Middle frontal gyrus (tissue), 1 donor: ENCODE measurements at regions not wholly inside any gene's neighbourhood (a gene's known extent, or its start where the extent isn't known, plus 50 kb on each side); places are given as distances from the start of the nearest gene placed in this dataset.

Source experiments
- DNase-seq: peaks from one replicate; pipeline ENCODE4 v3.0.0-alpha.2; 2015; ENCODE audit warnings: low spot score; ENCODE audit errors: extremely low spot score

- DNase-seq, result no peak
These were observed 132.7 kb upstream of the FOXD3 start for GRCh38 chr1:63189677-63190076.

- no peak for DNase-seq
These were observed 132.2 kb upstream of the FOXD3 start for GRCh38 chr1:63190171-63190570.

GRCh38 chr1:63198871-63199394, 123.4 kb upstream of the FOXD3 start:
- no peak for DNase-seq

- DNase-seq, result no peak
These were observed 122.5 kb upstream of the FOXD3 start for GRCh38 chr1:63199706-63200335.

- DNase-seq, result no peak
These were observed 121.7 kb upstream of the FOXD3 start for GRCh38 chr1:63200676-63201075.

GRCh38 chr1:63203641-63204040, 118.7 kb upstream of the FOXD3 start:
- DNase-seq, result no peak

GRCh38 chr1:63205776-63206175, 116.6 kb upstream of the FOXD3 start:
- DNase-seq, result no peak

- no peak for DNase-seq
These were observed 107.8 kb upstream of the FOXD3 start for GRCh38 chr1:63214553-63214952.

GRCh38 chr1:63223426-63223825, 98.9 kb upstream of the FOXD3 start:
- no peak for DNase-seq

- no peak for DNase-seq
These were observed 91.6 kb upstream of the FOXD3 start for GRCh38 chr1:63230722-63231121.

- DNase-seq, result no peak
These were observed 83.6 kb upstream of the FOXD3 start for GRCh38 chr1:63238721-63239120.

- DNase-seq, result no peak
These were observed 77.2 kb upstream of the FOXD3 start for GRCh38 chr1:63245186-63245585.

- DNase-seq, result no peak
These were observed 74.2 kb upstream of the FOXD3 start for GRCh38 chr1:63248216-63248615.

GRCh38 chr1:63255153-63255552, 67.2 kb upstream of the FOXD3 start:
- no peak for DNase-seq

- no peak for DNase-seq
These were observed 60.5 kb upstream of the FOXD3 start for GRCh38 chr1:63261736-63262458.

- no peak for DNase-seq
These were observed 60.0 kb upstream of the FOXD3 start for GRCh38 chr1:63262459-63262770.

- no peak for DNase-seq
These were observed 58.2 kb upstream of the FOXD3 start for GRCh38 chr1:63264161-63264560.

GRCh38 chr1:63266857-63267256, 55.5 kb upstream of the FOXD3 start:
- no peak for DNase-seq

GRCh38 chr1:63268876-63269275, 53.5 kb upstream of the FOXD3 start:
- no peak for DNase-seq

GRCh38 chr1:63269571-63269970, 52.8 kb upstream of the FOXD3 start:
- DNase-seq, result no peak
